ENCODE measurements at regions not wholly inside any gene's neighbourhood (a gene's known extent, or its start where the extent isn't known, plus 50 kb on each side); places are given as distances from the start of the nearest gene placed in this dataset.

- H3K79me2 ChIP-seq (ENCODE audit: control insufficient read depth, insufficient read depth, low read length), result no peaks in the 10 kb centered on the region
- H3K36me3 ChIP-seq (ENCODE audit: control insufficient read depth in 2 of 2, extremely low read depth in 1 of 2, insufficient read depth in 2 of 2, low read length in 2 of 2), result no peaks in the 10 kb centered on the region
- H4K20me1 ChIP-seq (replicated peaks; ENCODE audit: control insufficient read depth, extremely low read depth, insufficient read depth, low read length), result no peaks in the 10 kb centered on the region
- no peaks in the 10 kb centered on the region for H3K9me3 ChIP-seq (replicated peaks; ENCODE audit: control insufficient read depth, insufficient read depth, low read length)
- H2AFZ ChIP-seq (ENCODE audit: low read depth, low read length), result no peak overlapping the region
- DNase-seq (ENCODE audit: low read depth, low spot score), result no peak
- H3K9me1 ChIP-seq (replicated peaks; ENCODE audit: control insufficient read depth, extremely low read depth, insufficient read depth, low read length), result no peaks in the 10 kb centered on the region
- BruUV-seq (replicated peaks), result no TSS peak
- H3K4me2 ChIP-seq (ENCODE audit: insufficient read depth, low read length), result no peak overlapping the region
- TF ChIP-seq FOS (IDR thresholded peaks at IDR 0.05; ENCODE audit: borderline replicate concordance, insufficient read depth, low read length), result no peak
- TF ChIP-seq GATA2 (IDR thresholded peaks at IDR 0.05; ENCODE audit: insufficient read depth, insufficient read length, low read depth, low read length), result no peak
- TF ChIP-seq POLR2A (IDR thresholded peaks at IDR 0.05; ENCODE audit: low read depth, low read length), result no peak
- TF ChIP-seq POLR2AphosphoS5 (IDR thresholded peaks at IDR 0.05; ENCODE audit: insufficient read depth, low read depth, low read length), result no peak
- TF ChIP-seq EZH2 (IDR thresholded peaks at IDR 0.05; ENCODE audit: borderline replicate concordance, low read depth, low read length, severe bottlenecking), result no peak
- no peak for TF ChIP-seq MAX (IDR thresholded peaks at IDR 0.05; ENCODE audit: insufficient read depth, insufficient read length)
- TF ChIP-seq JUN (IDR thresholded peaks at IDR 0.05; ENCODE audit: borderline replicate concordance, insufficient read depth, insufficient read length, low read depth), result no peak
- no peak for TF ChIP-seq CTCF (IDR thresholded peaks at IDR 0.05; ENCODE audit: extremely low read depth in 1 of 2, insufficient read depth in 1 of 2, low read depth in 1 of 2, low read length in 2 of 2)
- no peak for TF ChIP-seq MYC (IDR thresholded peaks at IDR 0.05; ENCODE audit: low read depth, low read length)
- H3K4me1 ChIP-seq (ENCODE audit: control insufficient read depth, extremely low read depth, insufficient read depth, low read length), result no peaks in the 10 kb centered on the region
- POLR2A ChIA-PET, result no interaction called here
- no peak overlapping the region for H3K27ac ChIP-seq (ENCODE audit: insufficient read depth, low read depth, low read length)
- H3K9ac ChIP-seq (replicated peaks; ENCODE audit: extremely low read depth, insufficient read depth, low read length), result no peak overlapping the region
- CTCF ChIA-PET, result interaction anchor here (0.5 kb wide), 1 partner anchor 24 kb away, joined by 3 read pairs; no protein-coding TSS in a partner anchor
- dilution Hi-C loops (cut with MboI; ENCODE audit: extremely low pct_ligation_motif_present, low sequenced_read_pairs), result no loop called here
- no peak for FAIRE-seq
- intact Hi-C loops (cut with micrococcal nuclease), result no loop called here
- H3K27me3 ChIP-seq (ENCODE audit: control insufficient read depth in 2 of 2, insufficient read depth in 2 of 2, low read length in 2 of 2), result no peaks in the 10 kb centered on the region
- H3K4me3 ChIP-seq (replicated peaks in 1 of 3; ENCODE audit: insufficient read depth in 1 of 3, low read depth in 1 of 3, low read length in 3 of 3), result no peak overlapping the region
Observed at GRCh38 chr3:102036017-102036416, 186.7 kb downstream of the NFKBIZ start.
